CD4-positive, CD25-positive, alpha-beta regulatory T cell (primary cell): ENCODE measurements at regions not wholly inside any gene's neighbourhood (a gene's known extent, or its start where the extent isn't known, plus 50 kb on each side); places are given as distances from the start of the nearest gene placed in this dataset.

ENCODE experiments used
- ATAC-seq, 2 donors: fragments of 150-1000 bp; cut with Tn5 transposase; one replicate each; pipeline ENCODE4 v1.10.0; 2021; ENCODE audit warnings: low read depth in 2 of 2, moderate number of reproducible peaks in 2 of 2, moderate library complexity in 1 of 2
- DNase-seq, 3 donors: peaks; one replicate each; pipeline versions ENCODE4 v3.0.0 to v3.0.0-alpha.2; 2012 to 2022; ENCODE audit warnings: mixed read lengths in 1 of 3
- H3K27ac ChIP-seq: one replicate; pipeline ENCODE4 v1.7.0; 2013; ENCODE audit warnings: mild to moderate bottlenecking, low read length; ENCODE audit not compliant: insufficient read depth, poor library complexity, severe bottlenecking
- H3K27me3 ChIP-seq: one replicate; pipeline ENCODE4 v1.7.0; 2013; ENCODE audit warnings: low read length; ENCODE audit not compliant: control insufficient read depth, insufficient read depth
- H3K36me3 ChIP-seq: one replicate; pipeline ENCODE4 v1.7.0; 2013; ENCODE audit warnings: mild to moderate bottlenecking, low read length, moderate library complexity; ENCODE audit not compliant: control insufficient read depth, insufficient read depth
- H3K4me1 ChIP-seq: 2 replicates; pipeline ENCODE4 v1.7.0; 2013; ENCODE audit warnings: mild to moderate bottlenecking, low read length; ENCODE audit not compliant: insufficient read depth, control insufficient read depth, poor library complexity, severe bottlenecking
- H3K4me3 ChIP-seq: one replicate; pipeline ENCODE4 v1.7.0; 2013; ENCODE audit warnings: low read depth, mild to moderate bottlenecking, low read length, moderate library complexity
- H3K9me3 ChIP-seq, 2 experiments: 1 replicate in 1 of 2; 2 replicates in 1 of 2; pipeline ENCODE4 v1.7.0; 2013; ENCODE audit warnings: low read length in 2 of 2, mild to moderate bottlenecking in 1 of 2, moderate library complexity in 1 of 2; ENCODE audit not compliant: control insufficient read depth in 2 of 2
- H3K27ac Mint-ChIP-seq, 3 donors: one replicate each; pipeline ENCODE4 v1.8.0; 2020 to 2022; ENCODE audit warnings: mild to moderate bottlenecking in 3 of 3, mixed read lengths in 3 of 3, moderate library complexity in 2 of 3
- H3K27me3 Mint-ChIP-seq: one replicate; pipeline ENCODE4 v1.8.0; 2022; ENCODE audit warnings: mild to moderate bottlenecking, mixed read lengths
- H3K36me3 Mint-ChIP-seq: one replicate; pipeline ENCODE4 v1.8.0; 2020; ENCODE audit warnings: mixed read lengths
- H3K4me1 Mint-ChIP-seq, 4 donors: one replicate each; pipeline ENCODE4 v1.8.0; 2020 to 2022; ENCODE audit warnings: mixed read lengths in 4 of 4, mild to moderate bottlenecking in 1 of 4
- H3K4me3 Mint-ChIP-seq, 4 donors: one replicate each; pipeline ENCODE4 v1.8.0; 2020 to 2022; ENCODE audit warnings: mild to moderate bottlenecking in 4 of 4, mixed read lengths in 4 of 4, moderate library complexity in 3 of 4
- H3K9me3 Mint-ChIP-seq, 7 donors: one replicate each; pipeline ENCODE4 v1.8.0; 2020 to 2022; ENCODE audit warnings: mixed read lengths in 7 of 7, mild to moderate bottlenecking in 3 of 7, moderate library complexity in 2 of 7

DNA sequence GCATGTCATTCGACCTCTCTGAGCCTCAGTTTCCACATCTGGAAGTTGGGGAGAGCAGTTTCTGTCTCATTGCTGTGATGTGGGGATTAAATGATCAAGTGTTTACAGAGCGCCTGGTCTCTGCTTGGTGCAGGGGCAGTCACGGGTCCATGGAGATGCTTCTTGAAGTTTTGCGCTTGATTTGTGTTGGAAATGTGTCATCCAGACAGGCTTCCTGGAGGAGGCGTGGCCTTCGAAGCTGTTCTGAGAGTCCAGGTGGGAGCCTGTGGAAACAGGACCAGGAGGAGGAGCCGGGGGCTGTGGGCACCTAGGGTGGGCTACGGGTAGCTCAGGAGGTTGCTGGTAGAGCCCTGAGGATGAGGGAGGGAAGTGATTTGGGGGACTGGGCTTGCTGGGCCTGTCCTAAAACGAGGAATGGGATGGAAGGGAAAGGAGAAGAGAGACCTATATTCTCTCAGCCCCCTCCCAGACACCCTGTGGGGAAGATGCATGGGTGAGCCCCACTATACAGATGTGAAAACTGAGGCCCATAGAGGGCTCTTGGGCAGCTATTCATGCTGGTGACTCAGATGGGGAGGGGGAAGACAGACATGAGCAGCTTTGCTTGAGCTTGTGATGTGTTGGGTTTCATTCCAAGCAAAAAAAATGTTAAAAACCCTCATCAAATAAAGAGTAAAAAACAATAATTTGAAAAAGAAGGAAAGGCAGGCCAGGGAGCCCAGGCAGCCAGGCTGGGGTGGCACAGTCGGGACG is 107.2 kb upstream of the WNT4 start:
- DNase-seq (no peak), ATAC-seq (no peak)
- Histone ChIP-seq H3K27me3 (no peaks in the 10 kb centered on the region), H3K4me1 (no peaks in the 10 kb centered on the region), H3K27ac (no peak overlapping the region), H3K9me3 (no peaks in the 10 kb centered on the region), H3K36me3 (no peaks in the 10 kb centered on the region), H3K4me3 (no peak overlapping the region)
- Mint-ChIP-seq H3K36me3 (no peaks in the 10 kb centered on the region), H3K4me1 (no peaks in the 10 kb centered on the region), H3K27ac (no peak overlapping the region), H3K27me3 (peaks cover 22% of the 10 kb centered on the region), H3K4me3 (no peak overlapping the region), H3K9me3 (no peaks in the 10 kb centered on the region)

DNA sequence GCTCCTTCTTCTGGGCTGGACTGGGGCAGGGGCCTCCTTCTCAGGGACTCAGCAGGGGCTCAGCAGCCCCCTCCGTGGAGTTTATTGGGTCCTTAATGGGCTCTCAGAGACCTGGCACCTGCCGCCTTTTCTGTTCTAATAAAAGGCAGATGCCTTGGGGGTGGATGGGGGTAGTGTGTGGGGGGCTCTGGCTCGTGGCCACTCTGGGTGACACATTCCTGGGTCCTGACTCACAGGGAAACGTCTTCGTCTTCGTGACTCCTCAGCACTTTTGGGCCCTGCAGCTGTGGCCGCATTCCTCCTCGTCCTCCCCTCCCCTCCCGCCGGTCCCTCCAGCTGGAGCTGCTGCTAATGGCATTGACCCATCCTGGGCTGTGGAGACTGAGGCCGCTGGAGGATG is 107.8 kb upstream of the WNT4 start:
- Histone ChIP-seq H3K27ac (no peak overlapping the region), H3K9me3 (no peaks in the 10 kb centered on the region), H3K27me3 (no peaks in the 10 kb centered on the region), H3K36me3 (no peaks in the 10 kb centered on the region), H3K4me3 (no peak overlapping the region), H3K4me1 (no peaks in the 10 kb centered on the region)
- no peak for ATAC-seq
- H3K4me3 Mint-ChIP-seq: no peak overlapping the region
- DNase-seq: no peak
- H3K4me1 Mint-ChIP-seq: no peaks in the 10 kb centered on the region
- H3K27me3 Mint-ChIP-seq: peaks cover 22% of the 10 kb centered on the region
- H3K27ac Mint-ChIP-seq: no peak overlapping the region
- H3K36me3 Mint-ChIP-seq: no peaks in the 10 kb centered on the region
- no peaks in the 10 kb centered on the region for H3K9me3 Mint-ChIP-seq

DNA sequence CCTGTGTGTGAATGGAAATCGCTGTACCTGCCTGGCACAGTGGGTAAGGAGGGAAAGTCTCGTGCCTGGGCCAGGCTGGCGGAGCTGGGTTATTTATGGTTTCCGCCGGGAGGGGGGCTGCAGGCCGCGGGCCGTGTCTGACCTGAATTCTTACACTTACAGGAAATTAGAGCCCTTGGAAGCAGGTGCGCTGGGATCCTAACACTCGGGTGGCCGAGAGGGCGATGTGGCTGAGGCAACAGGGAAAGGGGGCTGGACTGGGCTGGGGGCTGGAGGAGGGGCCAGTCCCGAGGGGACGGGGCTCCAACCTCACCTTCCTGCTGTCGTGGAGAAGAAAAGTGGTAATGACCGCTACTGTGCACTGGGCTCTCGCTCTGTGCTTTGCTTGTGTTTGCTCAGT is 109.4 kb upstream of the WNT4 start:
- DNase-seq (no peak), ATAC-seq (no peak)
- Mint-ChIP-seq H3K27ac (peak overlapping the region in 1 of 3 donors; percentile 60), H3K27me3 (peaks cover 17% of the 10 kb centered on the region), H3K4me1 (no peaks in the 10 kb centered on the region), H3K36me3 (no peaks in the 10 kb centered on the region), H3K4me3 (no peak overlapping the region), H3K9me3 (no peaks in the 10 kb centered on the region)
- Histone ChIP-seq H3K9me3 (no peaks in the 10 kb centered on the region), H3K4me3 (no peak overlapping the region), H3K27me3 (no peaks in the 10 kb centered on the region), H3K27ac (no peak overlapping the region), H3K4me1 (no peaks in the 10 kb centered on the region), H3K36me3 (no peaks in the 10 kb centered on the region)

DNA sequence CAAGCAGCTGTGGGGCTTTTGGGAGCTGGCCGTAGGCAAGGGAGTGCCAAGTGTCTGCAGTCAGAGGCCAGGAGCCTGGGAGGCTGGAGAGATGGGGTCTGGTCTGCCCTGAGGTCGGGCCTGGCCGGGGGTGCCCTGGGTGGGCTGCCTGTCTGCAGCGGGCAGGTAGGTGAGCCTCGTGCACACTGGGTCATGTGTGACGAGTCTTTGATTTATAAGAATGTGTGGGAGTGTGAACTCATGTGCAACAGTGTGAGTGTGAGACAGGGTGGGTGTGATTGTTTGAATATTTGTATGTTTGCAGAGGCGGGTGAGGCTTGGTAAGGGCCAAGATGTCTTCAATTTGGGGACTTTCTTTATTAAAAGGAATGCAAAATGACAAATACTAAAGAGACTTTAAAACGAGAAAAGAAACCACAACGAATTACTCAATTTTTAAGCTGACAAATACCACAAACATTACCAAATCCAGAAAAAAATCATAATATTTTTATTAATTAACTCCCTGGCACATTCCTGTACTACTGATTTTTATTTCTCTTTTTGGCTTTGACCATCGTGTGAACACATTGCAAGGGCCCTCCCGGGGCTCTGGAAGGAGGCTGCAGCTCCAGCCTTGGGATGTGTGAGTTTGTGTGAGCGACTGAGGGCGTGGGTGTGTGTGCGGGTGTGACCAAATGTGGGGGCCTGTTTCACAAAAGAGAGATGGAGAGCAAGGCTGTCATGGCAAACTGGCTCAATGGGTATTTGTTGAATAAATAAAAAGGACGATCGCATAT is 110.3 kb upstream of the WNT4 start:
- Mint-ChIP-seq H3K4me1 (no peaks in the 10 kb centered on the region), H3K27ac (peak overlapping the region in 1 of 3 donors; percentile 84), H3K36me3 (no peaks in the 10 kb centered on the region), H3K9me3 (no peaks in the 10 kb centered on the region), H3K4me3 (no peak overlapping the region), H3K27me3 (peaks cover 17% of the 10 kb centered on the region)
- no peak for DNase-seq
- Histone ChIP-seq H3K27me3 (no peaks in the 10 kb centered on the region), H3K4me3 (no peak overlapping the region), H3K4me1 (no peaks in the 10 kb centered on the region), H3K36me3 (no peaks in the 10 kb centered on the region), H3K9me3 (no peaks in the 10 kb centered on the region), H3K27ac (no peak overlapping the region)
- ATAC-seq: no peak

DNA sequence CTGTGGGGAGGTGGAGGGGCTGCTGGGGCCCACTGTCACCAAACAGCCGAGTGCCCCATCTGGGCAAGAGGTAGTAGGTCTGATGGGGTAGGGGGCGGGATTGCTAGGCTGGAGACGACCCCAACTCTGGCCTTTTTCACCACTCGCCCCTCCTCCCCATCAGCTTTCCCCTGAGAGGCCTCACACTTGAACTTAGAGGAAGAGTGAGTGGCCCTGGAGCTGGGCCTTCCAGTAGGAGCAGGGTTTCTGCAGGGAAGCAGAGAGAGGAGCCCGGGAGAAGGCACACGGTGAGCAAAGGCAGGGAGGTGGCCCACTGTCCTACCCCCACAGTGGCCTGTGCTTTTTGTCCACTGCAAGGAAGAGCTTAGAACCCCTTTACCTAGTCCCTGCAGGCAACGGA is 111.9 kb upstream of the WNT4 start:
- no peak for ATAC-seq
- no peaks in the 10 kb centered on the region for H3K4me1 ChIP-seq
- H3K27ac Mint-ChIP-seq: no peak overlapping the region
- no peaks in the 10 kb centered on the region for H3K4me1 Mint-ChIP-seq
- no peaks in the 10 kb centered on the region for H3K27me3 ChIP-seq
- peaks cover 10% of the 10 kb centered on the region for H3K27me3 Mint-ChIP-seq
- no peak overlapping the region for H3K4me3 Mint-ChIP-seq
- DNase-seq: no peak
- H3K36me3 ChIP-seq: no peaks in the 10 kb centered on the region
- H3K9me3 ChIP-seq: no peaks in the 10 kb centered on the region
- H3K27ac ChIP-seq: no peak overlapping the region
- H3K36me3 Mint-ChIP-seq: no peaks in the 10 kb centered on the region
- no peaks in the 10 kb centered on the region for H3K9me3 Mint-ChIP-seq
- H3K4me3 ChIP-seq: no peak overlapping the region

DNA sequence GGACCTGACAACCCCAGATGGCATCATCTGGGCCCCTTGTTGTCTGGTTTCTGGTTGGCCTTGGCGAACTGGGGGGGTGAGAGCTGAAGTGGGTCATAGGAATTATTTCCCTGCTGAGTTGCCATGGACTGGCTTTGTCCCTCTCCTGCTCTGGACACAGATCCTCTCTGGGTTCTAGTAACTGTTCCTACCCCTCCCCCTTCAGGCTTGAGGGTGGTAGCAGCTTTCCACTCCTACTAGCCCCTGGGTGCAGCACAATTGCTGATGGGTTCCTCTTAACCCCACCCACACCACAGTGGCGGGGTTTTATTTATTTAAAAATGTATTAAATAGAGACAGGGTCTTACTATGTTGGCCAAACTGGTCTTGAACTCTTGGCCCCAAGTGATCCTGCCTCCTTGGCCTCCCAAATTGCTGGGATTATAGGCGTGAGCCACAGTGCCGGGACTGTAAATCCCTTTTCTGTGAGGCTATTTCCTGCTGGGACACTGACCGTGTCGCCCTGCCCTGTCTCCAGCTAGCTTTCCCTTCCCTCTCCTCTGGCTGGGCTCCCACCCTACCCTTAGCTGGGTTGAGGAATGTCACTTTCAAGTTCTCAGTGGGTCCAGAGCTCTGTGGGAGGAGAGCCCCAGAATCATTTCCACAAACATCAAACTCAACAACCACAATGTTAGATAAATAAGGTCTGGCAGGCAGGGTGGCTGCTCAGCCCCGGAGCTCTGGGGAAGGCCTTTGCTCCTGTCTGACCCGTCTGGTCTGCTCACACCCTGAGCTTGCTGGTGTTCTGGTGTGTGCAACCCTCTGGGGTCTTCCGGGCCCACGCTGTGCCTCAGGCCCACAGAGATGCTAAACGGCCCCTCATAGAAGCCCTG is 112.7 kb upstream of the WNT4 start:
- H3K36me3 Mint-ChIP-seq: no peaks in the 10 kb centered on the region
- Histone ChIP-seq H3K36me3 (no peaks in the 10 kb centered on the region), H3K4me1 (no peaks in the 10 kb centered on the region), H3K9me3 (no peaks in the 10 kb centered on the region), H3K27me3 (no peaks in the 10 kb centered on the region), H3K4me3 (no peak overlapping the region), H3K27ac (no peak overlapping the region)
- no peak overlapping the region for H3K27ac Mint-ChIP-seq
- H3K4me3 Mint-ChIP-seq: no peak overlapping the region
- H3K4me1 Mint-ChIP-seq: no peaks in the 10 kb centered on the region
- H3K9me3 Mint-ChIP-seq: no peaks in the 10 kb centered on the region
- ATAC-seq (no peak), DNase-seq (no peak)
- H3K27me3 Mint-ChIP-seq: peaks cover 10% of the 10 kb centered on the region

DNA sequence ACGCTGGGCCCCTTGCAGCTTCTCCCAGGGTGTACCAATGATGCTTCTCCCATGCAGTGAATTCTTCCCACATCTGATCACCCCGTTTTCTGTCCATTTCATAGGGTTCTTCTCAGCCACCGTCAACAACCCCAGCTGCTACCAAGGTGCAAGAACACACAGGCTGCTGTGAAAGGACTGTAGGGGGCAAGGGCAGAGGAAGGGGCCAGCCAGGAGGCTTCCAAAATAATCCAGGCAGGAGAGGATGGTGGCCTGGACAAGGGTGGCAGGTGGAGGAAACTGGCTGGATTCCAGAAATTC is 113.3 kb upstream of the WNT4 start:
- H3K4me3 ChIP-seq: no peak overlapping the region
- Mint-ChIP-seq H3K9me3 (no peaks in the 10 kb centered on the region), H3K27me3 (peaks cover 10% of the 10 kb centered on the region), H3K4me3 (no peak overlapping the region), H3K36me3 (no peaks in the 10 kb centered on the region), H3K27ac (no peak overlapping the region), H3K4me1 (no peaks in the 10 kb centered on the region)
- no peaks in the 10 kb centered on the region for H3K4me1 ChIP-seq
- H3K9me3 ChIP-seq: no peaks in the 10 kb centered on the region
- DNase-seq (no peak), ATAC-seq (no peak)
- H3K27me3 ChIP-seq: no peaks in the 10 kb centered on the region
- no peak overlapping the region for H3K27ac ChIP-seq
- no peaks in the 10 kb centered on the region for H3K36me3 ChIP-seq
